ENCODE measurements at regions not wholly inside any gene's neighbourhood (a gene's known extent, or its start where the extent isn't known, plus 50 kb on each side); places are given as distances from the start of the nearest gene placed in this dataset.

DNA sequence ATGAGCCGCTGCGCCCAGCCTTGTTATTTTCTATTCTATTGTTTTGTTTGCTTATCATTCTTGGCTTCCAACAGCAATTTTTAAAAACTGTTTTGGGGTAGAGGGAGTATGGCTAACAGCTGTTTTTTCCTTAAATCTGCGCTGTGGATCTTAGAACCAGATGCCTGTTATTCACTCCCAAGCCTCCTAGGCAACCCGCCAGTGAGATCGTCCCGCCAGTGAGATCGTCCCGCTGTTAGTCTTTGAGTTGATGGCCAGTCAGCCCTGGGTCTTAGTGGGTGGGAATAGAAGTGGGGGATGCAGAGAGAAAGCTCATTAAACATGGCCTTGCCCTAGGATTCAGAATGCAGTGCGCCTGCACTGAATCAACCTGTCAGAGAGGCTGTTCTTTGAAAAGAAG lies 67.3 kb upstream of the BICD1 start:
- Histone ChIP-seq H3K27ac (no peak overlapping the region), H3K36me3 (no peaks in the 10 kb centered on the region), H3K4me1 (peaks cover 0 to 8% (median 0%) of the 10 kb centered on the region in 12 donors), H3K4me3 (no peak overlapping the region), H3K27me3 (no peaks in the 10 kb centered on the region), H3K9me3 (peaks cover 0 to 16% (median 12%) of the 10 kb centered on the region in 12 donors)
- no peak for ATAC-seq
- TF ChIP-seq, protein P1, sequence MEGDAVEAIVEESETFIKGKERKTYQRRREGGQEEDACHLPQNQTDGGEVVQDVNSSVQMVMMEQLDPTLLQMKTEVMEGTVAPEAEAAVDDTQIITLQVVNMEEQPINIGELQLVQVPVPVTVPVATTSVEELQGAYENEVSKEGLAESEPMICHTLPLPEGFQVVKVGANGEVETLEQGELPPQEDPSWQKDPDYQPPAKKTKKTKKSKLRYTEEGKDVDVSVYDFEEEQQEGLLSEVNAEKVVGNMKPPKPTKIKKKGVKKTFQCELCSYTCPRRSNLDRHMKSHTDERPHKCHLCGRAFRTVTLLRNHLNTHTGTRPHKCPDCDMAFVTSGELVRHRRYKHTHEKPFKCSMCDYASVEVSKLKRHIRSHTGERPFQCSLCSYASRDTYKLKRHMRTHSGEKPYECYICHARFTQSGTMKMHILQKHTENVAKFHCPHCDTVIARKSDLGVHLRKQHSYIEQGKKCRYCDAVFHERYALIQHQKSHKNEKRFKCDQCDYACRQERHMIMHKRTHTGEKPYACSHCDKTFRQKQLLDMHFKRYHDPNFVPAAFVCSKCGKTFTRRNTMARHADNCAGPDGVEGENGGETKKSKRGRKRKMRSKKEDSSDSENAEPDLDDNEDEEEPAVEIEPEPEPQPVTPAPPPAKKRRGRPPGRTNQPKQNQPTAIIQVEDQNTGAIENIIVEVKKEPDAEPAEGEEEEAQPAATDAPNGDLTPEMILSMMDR (IDR thresholded peaks at IDR 0.05) = no peak
- no peak for TF ChIP-seq POLR2A (IDR thresholded peaks at IDR 0.05)
- DNase-seq = peak in 4 of 5 donors; percentile 16 to 70 (median 41)
- 47 to 61% (median 59%) methylated on average over 9 of the region's 9 CpGs for WGBS, 4 donors
- intact Hi-C loops (cut with DNase I) = no loop called here

DNA sequence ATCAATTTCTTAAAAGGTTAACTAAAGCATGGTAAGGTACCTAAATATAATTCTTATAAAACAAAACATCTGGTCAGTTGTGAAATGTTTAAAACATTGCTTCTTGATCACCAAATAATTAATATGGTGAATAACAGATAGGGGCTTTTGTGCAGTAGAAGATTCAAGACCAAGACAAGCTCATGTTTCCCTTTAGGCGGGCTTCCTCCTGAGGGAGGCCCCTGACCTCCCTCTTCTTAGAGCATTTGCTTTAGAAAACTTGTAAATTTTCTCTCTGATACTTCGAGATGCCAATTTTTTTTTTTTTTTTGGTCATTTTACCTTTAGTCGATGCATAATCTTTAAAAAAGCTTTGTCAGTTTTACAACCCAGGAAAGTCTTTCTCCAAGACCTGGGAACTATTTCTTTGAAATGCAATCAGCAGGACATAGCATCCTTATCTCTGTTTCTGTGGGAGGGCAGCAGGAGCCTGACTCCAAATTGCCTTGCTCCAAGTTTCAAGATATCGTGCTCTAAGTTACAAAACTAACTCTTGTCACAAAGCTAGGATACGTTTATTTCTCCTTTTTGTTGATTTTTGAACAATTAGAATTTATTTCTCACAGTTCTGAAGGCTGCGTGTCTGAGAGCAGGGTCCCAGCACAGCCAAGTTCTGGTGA lies 66.6 kb upstream of the BICD1 start:
- DNase-seq = no peak
- no peaks in the 10 kb centered on the region for H3K27me3 ChIP-seq
- intact Hi-C loops (cut with DNase I) = no loop called here
- 35 to 37% (median 36%) methylated on average over 6 of the region's 6 CpGs for WGBS, 4 donors
- peaks cover 0 to 21% (median 14%) of the 10 kb centered on the region in 12 donors for H3K9me3 ChIP-seq
- H3K4me3 ChIP-seq = no peak overlapping the region
- no peak for ATAC-seq
- peaks cover 0 to 8% (median 0%) of the 10 kb centered on the region in 12 donors for H3K4me1 ChIP-seq
- no peaks in the 10 kb centered on the region for H3K36me3 ChIP-seq
- H3K27ac ChIP-seq = no peak overlapping the region
- no peak for TF ChIP-seq POLR2A (IDR thresholded peaks at IDR 0.05)
- TF ChIP-seq, protein P1 (IDR thresholded peaks at IDR 0.05) = no peak

DNA sequence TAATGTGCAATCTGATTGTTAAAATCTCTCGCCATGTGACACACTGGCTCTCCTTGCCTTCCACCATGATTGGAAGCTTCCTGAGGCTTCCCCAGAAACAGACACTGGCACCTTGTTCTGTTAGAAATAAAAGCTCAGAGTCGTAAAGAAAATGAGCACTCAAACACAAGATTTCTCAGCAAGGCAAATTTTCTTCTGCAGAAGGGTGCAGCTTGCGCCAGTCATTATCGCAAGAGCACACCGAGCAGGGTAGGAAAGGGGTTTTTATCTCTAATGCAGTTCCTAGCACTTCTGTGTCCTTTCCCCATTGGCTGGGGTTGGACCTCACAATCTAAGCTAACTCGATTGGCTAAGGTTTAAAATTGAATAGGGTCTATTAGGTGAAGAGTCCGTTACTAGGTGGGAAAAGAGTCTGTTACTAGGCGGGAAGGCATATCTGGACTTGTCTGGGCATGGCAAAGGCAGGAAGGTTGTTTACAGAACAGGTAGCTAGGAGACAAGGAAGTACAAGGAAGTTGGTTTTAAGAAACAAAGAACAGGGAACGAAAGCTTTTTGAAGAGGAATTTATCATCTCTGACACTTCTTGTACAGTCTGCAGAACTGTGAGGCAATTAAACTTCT lies 62.6 kb upstream of the BICD1 start:
- Histone ChIP-seq H3K27ac (no peak overlapping the region), H3K36me3 (no peaks in the 10 kb centered on the region), H3K4me3 (no peak overlapping the region), H3K9me3 (peaks cover 0 to 21% (median 14%) of the 10 kb centered on the region in 12 donors), H3K27me3 (no peaks in the 10 kb centered on the region), H3K4me1 (peaks cover 0 to 8% (median 0%) of the 10 kb centered on the region in 12 donors)
- WGBS, 4 donors = 87 to 95% (median 93%) methylated on average over 9 of the region's 9 CpGs
- ATAC-seq = no peak
- TF ChIP-seq, protein P1 (IDR thresholded peaks at IDR 0.05) = no peak
- intact Hi-C loops (cut with DNase I) = no loop called here
- no peak for DNase-seq

DNA sequence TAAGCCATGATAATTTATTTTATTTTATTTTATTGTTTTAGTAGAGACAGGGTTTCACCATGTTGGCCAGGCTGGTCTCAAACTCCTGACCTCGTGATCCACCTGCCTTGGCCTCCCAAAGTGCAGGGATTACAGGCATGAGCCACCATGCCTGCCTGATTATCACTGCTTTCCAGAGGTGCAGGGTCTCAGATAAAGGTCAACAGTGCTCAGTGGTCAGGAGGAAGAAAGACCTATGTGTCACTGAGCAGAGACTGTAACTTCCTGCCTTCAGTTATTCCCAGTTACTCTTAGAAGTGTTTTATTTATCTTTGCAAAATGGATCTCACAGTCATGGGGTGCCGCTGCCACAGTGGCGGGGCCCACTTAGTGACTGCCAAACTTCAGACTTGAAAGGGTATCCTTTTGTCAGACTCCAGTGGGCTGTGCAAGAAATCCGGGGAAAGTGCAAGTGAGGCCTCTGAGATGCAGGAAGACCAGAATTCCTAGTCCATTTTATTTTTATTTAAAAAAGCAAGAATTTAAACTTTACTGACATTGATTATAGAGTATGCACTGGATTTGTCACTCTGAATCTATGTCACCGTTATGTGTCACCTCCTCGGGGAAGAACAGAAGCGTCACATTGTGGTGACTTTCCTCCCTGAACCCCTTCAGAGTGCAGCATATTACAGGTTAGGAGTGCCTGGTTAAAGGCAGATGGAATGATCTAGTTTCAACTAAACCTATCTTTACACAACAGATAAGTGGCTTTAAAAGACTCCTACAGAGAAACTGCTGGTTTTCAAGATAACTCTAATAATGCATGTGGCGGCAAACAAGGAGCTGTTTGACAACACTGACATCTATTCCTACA lies 59.1 kb upstream of the BICD1 start:
- no peaks in the 10 kb centered on the region for H3K27me3 ChIP-seq
- no peak for ATAC-seq
- no peak overlapping the region for H3K27ac ChIP-seq
- no peaks in the 10 kb centered on the region for H3K36me3 ChIP-seq
- intact Hi-C loops (cut with DNase I) = no loop called here
- no peak overlapping the region for H3K4me3 ChIP-seq
- no peak for DNase-seq
- peaks cover 0 to 14% (median 0%) of the 10 kb centered on the region in 12 donors for H3K4me1 ChIP-seq
- TF ChIP-seq POLR2A (IDR thresholded peaks at IDR 0.05) = no peak
- TF ChIP-seq, protein P1 (IDR thresholded peaks at IDR 0.05) = no peak
- peaks cover 0 to 21% (median 14%) of the 10 kb centered on the region in 12 donors for H3K9me3 ChIP-seq
- 72 to 76% (median 74%) methylated on average over 8 of the region's 8 CpGs for WGBS, 4 donors
